SK-N-MC (cell line): ENCODE measurements at regions not wholly inside any gene's neighbourhood (a gene's known extent, or its start where the extent isn't known, plus 50 kb on each side); places are given as distances from the start of the nearest gene placed in this dataset.

Source experiments
- EZH2 ChIP-seq: fragments of 200-600 bp; sonication (generic); IDR thresholded peaks from one replicate; pipeline ENCODE4 v1.6.1; 2017; ENCODE audit warnings: antibody characterized with exemption
- FOXP2 ChIP-seq: optimal IDR thresholded peaks from 2 replicates; pipeline ENCODE3; 2011; ENCODE audit warnings: mild to moderate bottlenecking, moderate library complexity; ENCODE audit not compliant: insufficient read depth; ENCODE audit errors: extremely low read length, control extremely low read depth
- POLR2AphosphoS5 ChIP-seq: IDR thresholded peaks from 2 replicates; pipeline ENCODE4 v1.6.1; 2012; ENCODE audit warnings: mild to moderate bottlenecking, low read depth, low read length, borderline replicate concordance

DNA sequence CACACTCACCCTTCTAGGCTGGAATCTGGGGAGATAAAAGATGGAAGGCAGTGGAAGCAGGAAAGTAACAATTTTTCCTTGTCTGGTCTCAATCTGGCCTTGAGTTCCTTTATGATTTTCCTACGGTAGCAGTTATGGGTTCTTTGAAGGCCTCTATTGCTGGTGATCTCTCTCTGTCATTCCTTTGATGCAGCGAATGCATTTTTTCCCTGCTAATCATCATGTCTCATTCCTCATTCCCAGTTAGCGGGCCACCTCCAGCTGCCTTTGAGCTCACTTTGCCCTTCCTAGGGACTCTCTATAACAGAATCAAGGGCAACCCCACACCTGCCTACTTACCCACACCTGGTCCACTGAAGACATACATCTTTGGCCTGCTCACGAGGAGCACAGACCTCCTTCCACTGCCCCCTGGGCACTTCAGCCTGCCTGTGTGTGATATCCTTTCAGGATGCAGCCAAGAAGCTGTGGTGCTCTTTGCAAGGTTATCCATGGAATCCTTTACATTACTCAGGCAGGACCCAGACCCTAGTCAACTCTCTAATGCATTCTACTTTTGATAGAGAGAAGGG, 191.7 kb downstream of the DRD1 start:
- no peak for TF ChIP-seq POLR2AphosphoS5
- TF ChIP-seq EZH2, result no peak
- TF ChIP-seq FOXP2, result no peak
